Neural cell (in vitro differentiated cells): ENCODE measurements at regions not wholly inside any gene's neighbourhood (a gene's known extent, or its start where the extent isn't known, plus 50 kb on each side); places are given as distances from the start of the nearest gene placed in this dataset.

ENCODE experiments used
- EZH2 ChIP-seq: fragments of 200-600, 300-800 bp; shearing (Covaris generic), sonication (generic); IDR thresholded peaks from 2 replicates; pipeline ENCODE4 v1.6.1; 2014; ENCODE audit warnings: antibody characterized with exemption, low read length, borderline replicate concordance, mild to moderate bottlenecking; ENCODE audit not compliant: insufficient read depth, poor library complexity, severe bottlenecking
- TF ChIP-seq, protein P1 (sequence below): fragments of 450-650 bp; IDR thresholded peaks from 2 replicates; pipeline ENCODE4 v1.5.1; 2014; ENCODE audit warnings: antibody characterized with exemption, mild to moderate bottlenecking, moderate library complexity; ENCODE audit not compliant: poor library complexity, severe bottlenecking

DNA sequence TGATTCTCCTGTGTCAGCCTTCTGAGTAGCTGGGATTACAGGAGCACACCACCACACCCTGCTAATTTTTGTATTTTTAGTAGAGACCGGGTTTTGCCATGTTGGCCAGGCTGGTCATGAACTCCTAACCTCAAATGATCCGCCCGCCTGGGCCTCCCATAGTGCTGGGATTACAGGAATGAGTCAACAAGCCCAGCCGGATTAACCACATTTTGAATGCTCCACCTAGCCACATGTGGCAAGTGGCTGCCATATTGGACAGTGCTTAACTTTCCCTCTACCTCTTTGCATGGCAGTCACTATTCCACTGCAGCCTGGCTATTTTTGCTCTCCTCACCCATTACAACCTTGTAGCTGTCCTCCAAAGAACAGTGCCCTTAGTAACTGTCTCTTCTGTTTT, 160.1 kb downstream of the GATA3 start:
- TF ChIP-seq, protein P1, sequence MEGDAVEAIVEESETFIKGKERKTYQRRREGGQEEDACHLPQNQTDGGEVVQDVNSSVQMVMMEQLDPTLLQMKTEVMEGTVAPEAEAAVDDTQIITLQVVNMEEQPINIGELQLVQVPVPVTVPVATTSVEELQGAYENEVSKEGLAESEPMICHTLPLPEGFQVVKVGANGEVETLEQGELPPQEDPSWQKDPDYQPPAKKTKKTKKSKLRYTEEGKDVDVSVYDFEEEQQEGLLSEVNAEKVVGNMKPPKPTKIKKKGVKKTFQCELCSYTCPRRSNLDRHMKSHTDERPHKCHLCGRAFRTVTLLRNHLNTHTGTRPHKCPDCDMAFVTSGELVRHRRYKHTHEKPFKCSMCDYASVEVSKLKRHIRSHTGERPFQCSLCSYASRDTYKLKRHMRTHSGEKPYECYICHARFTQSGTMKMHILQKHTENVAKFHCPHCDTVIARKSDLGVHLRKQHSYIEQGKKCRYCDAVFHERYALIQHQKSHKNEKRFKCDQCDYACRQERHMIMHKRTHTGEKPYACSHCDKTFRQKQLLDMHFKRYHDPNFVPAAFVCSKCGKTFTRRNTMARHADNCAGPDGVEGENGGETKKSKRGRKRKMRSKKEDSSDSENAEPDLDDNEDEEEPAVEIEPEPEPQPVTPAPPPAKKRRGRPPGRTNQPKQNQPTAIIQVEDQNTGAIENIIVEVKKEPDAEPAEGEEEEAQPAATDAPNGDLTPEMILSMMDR, result no peak
- TF ChIP-seq EZH2, result no peak
